ENCODE measurements at regions not wholly inside any gene's neighbourhood (a gene's known extent, or its start where the extent isn't known, plus 50 kb on each side); places are given as distances from the start of the nearest gene placed in this dataset.
"Not testable (repeated sequence)": the region's sequence is repeated elsewhere in the genome, so short reads cannot be mapped to it uniquely, and the experiment has no call there.

GRCh38 chr7:131151034-131151433 is 176.6 kb upstream of the MKLN1 start:
- DNase-seq = no peak

GRCh38 chr7:131152766-131153165 is 174.9 kb upstream of the MKLN1 start:
- no peak for DNase-seq

GRCh38 chr7:131154380-131154779 is 173.3 kb upstream of the MKLN1 start:
- DNase-seq = no peak

- no peak for DNase-seq
These were observed 170.0 kb upstream of the MKLN1 start for GRCh38 chr7:131157530-131158243.

- DNase-seq = not testable (repeated sequence)
These were observed 169.4 kb upstream of the MKLN1 start for GRCh38 chr7:131158244-131158636.

- no peak for DNase-seq
These were observed 167.7 kb upstream of the MKLN1 start for GRCh38 chr7:131159961-131160361.

GRCh38 chr7:131161103-131161502 is 166.6 kb upstream of the MKLN1 start:
- DNase-seq = no peak

GRCh38 chr7:131164025-131164925 is 163.4 kb upstream of the MKLN1 start:
- DNase-seq = no peak

- no peak for DNase-seq
These were observed 161.6 kb upstream of the MKLN1 start for GRCh38 chr7:131166066-131166465.

- DNase-seq = no peak
These were observed 157.0 kb upstream of the MKLN1 start for GRCh38 chr7:131170440-131171271.

GRCh38 chr7:131173145-131173890 is 154.4 kb upstream of the MKLN1 start:
- DNase-seq = no peak

GRCh38 chr7:131174391-131174790 is 153.3 kb upstream of the MKLN1 start:
- DNase-seq = no peak

- no peak for DNase-seq
These were observed 152.8 kb upstream of the MKLN1 start for GRCh38 chr7:131174855-131175254.

GRCh38 chr7:131182446-131183058 is 145.1 kb upstream of the MKLN1 start:
- DNase-seq = no peak

GRCh38 chr7:131183072-131183471 is 144.6 kb upstream of the MKLN1 start:
- DNase-seq = no peak

- no peak for DNase-seq
These were observed 144.0 kb upstream of the MKLN1 start for GRCh38 chr7:131183611-131184119.

- DNase-seq = no peak
These were observed 140.9 kb upstream of the MKLN1 start for GRCh38 chr7:131186816-131187215.

GRCh38 chr7:131188367-131189339 is 139.0 kb upstream of the MKLN1 start:
- DNase-seq = peak; percentile 43 to 62

- peak in 1 of 2 donors; percentile 26 for DNase-seq
These were observed 138.2 kb upstream of the MKLN1 start for GRCh38 chr7:131189488-131189887.

GRCh38 chr7:131190146-131190545 is 137.5 kb upstream of the MKLN1 start:
- DNase-seq = no peak

GRCh38 chr7:131190581-131190980 is 137.1 kb upstream of the MKLN1 start:
- DNase-seq = no peak

All from stimulated activated CD4-positive, alpha-beta T cell treated with anti-CD3 and anti-CD28 coated beads, Interleukin-2, amount 100 ng/mL, for 24 hours (primary cell).